ENCODE measurements at regions not wholly inside any gene's neighbourhood (a gene's known extent, or its start where the extent isn't known, plus 50 kb on each side); places are given as distances from the start of the nearest gene placed in this dataset.

GRCh38 chr2:12037301-12037700 lies 290.9 kb downstream of the LPIN1 start:
- TF ChIP-seq, protein P1, sequence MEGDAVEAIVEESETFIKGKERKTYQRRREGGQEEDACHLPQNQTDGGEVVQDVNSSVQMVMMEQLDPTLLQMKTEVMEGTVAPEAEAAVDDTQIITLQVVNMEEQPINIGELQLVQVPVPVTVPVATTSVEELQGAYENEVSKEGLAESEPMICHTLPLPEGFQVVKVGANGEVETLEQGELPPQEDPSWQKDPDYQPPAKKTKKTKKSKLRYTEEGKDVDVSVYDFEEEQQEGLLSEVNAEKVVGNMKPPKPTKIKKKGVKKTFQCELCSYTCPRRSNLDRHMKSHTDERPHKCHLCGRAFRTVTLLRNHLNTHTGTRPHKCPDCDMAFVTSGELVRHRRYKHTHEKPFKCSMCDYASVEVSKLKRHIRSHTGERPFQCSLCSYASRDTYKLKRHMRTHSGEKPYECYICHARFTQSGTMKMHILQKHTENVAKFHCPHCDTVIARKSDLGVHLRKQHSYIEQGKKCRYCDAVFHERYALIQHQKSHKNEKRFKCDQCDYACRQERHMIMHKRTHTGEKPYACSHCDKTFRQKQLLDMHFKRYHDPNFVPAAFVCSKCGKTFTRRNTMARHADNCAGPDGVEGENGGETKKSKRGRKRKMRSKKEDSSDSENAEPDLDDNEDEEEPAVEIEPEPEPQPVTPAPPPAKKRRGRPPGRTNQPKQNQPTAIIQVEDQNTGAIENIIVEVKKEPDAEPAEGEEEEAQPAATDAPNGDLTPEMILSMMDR (IDR thresholded peaks at IDR 0.05): no peak
- TF ChIP-seq ZFX (IDR thresholded peaks at IDR 0.05; ENCODE audit: borderline replicate concordance): no peak

DNA sequence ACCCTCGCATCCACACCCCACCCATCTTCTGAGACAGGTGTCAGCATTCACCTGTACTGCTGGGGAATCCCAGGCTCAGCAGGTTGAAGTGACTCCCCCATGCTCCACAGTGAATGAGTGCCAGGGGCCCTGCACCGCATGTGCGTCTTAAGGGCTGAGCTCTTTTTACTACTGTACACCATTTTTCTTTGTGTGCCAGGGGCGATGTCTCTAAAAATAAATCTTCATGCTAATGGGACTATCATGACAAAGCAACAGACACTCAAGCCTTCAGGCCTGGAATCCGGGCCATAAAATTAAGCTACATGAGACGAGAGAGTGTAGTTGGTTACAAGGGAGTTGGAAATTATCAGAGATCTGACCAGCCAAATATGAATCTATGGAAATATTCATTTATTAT lies 294.8 kb downstream of the LPIN1 start:
- H3K27ac ChIP-seq: no peak overlapping the region
- TF ChIP-seq, protein P1 (IDR thresholded peaks at IDR 0.05): no peak
- TF ChIP-seq ZFX (IDR thresholded peaks at IDR 0.05; ENCODE audit: borderline replicate concordance): no peak

More at GRCh38 chr2:12037301-12037700, 290.9 kb downstream of the LPIN1 start:
- no peak overlapping the region for H3K27ac ChIP-seq

DNA sequence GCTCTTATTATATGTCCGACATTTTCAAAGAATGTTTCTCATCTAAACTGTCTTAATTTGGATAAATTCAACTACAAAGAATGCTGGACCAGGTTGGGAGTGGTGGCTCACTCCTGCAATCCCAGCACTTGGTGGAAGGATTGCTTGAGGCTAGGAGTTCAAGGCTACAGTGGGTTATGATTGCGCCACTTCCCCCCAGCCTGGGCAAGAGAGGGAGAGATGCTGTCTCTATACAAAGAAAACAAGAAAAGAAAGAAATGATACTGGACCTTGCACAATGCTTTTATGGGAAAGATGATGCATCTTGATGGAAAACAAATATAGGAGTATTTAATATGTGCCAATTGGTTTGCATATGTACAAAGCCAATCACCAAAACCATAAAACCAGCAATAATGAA lies 296.7 kb downstream of the LPIN1 start:
- H3K27ac ChIP-seq: no peak overlapping the region
- TF ChIP-seq, protein P1 (IDR thresholded peaks at IDR 0.05): no peak
- no peak for TF ChIP-seq ZFX (IDR thresholded peaks at IDR 0.05; ENCODE audit: borderline replicate concordance)

DNA sequence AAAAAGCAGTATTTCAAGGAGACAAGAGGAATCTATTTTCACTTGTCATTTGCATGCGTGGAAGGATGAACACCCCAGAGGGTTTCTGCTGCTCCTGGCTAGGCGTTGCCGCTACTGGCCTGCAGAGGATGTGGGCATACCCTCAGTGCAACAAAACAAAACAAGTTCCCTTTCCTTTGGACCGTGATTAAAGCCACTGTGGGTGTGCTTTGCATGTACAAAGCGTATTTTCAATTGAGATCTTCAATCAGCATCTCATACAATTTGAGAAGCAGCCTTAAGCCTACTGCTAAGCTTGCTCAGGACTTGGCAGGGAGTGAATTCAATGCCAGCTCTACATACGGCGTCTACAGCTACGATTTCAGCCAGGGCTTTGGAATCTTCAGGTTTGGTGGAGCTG lies 298.4 kb downstream of the LPIN1 start:
- TF ChIP-seq, protein P1 (IDR thresholded peaks at IDR 0.05): no peak
- no peak for TF ChIP-seq ZFX (IDR thresholded peaks at IDR 0.05; ENCODE audit: borderline replicate concordance)
- H3K27ac ChIP-seq: no peak overlapping the region

- TF ChIP-seq ZFX (IDR thresholded peaks at IDR 0.05; ENCODE audit: borderline replicate concordance): no peak
- TF ChIP-seq, protein P1 (IDR thresholded peaks at IDR 0.05): no peak
- no peak overlapping the region for H3K27ac ChIP-seq
These were observed 299.4 kb downstream of the LPIN1 start for GRCh38 chr2:12045864-12046291.

DNA sequence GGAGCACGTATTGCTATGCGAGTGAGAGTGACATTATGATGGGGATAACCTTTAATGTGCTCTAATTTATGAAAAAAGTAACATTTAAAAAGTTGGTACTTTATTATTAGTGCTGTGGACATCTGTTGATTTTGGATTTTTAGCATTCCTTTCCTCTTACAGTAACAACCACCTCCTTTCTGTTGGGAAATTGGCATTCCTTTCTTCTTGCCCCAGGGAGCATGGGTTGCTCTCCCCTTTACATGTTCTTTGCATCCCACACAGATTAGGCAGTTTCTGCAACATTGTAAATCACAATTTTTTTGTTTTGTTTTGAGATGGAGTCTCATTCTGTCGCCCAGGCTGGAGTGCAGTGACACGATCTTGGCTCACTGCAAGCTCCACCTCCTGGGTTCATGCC lies 300.2 kb downstream of the LPIN1 start:
- H3K27ac ChIP-seq: no peak overlapping the region
- TF ChIP-seq, protein P1 (IDR thresholded peaks at IDR 0.05): no peak
- TF ChIP-seq ZFX (IDR thresholded peaks at IDR 0.05; ENCODE audit: borderline replicate concordance): no peak

DNA sequence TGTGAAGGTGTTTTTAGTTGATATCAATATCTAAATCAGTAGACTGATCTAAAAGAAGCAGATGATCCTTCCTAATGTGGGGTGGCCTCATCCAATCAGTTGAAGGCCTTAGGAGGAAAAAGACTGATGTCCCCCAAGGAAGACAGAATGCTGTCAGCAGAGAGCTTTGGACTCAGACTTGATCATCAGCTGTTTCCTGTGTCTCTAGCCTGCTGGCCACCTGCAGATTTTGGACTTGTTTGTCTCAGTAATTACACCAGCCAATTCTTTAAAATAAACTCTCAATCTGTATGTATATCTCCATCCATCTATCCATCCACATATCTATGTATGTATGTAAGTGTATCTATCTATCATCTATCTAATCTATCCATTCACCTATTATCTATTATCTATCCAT lies 301.3 kb downstream of the LPIN1 start:
- no peak for TF ChIP-seq ZFX (IDR thresholded peaks at IDR 0.05; ENCODE audit: borderline replicate concordance)
- TF ChIP-seq, protein P1 (IDR thresholded peaks at IDR 0.05): no peak
- no peak overlapping the region for H3K27ac ChIP-seq

All from 22Rv1 (cell line).